H1 (cell line): ENCODE measurements at regions not wholly inside any gene's neighbourhood (a gene's known extent, or its start where the extent isn't known, plus 50 kb on each side); places are given as distances from the start of the nearest gene placed in this dataset.

ENCODE experiments used
- CTCF ChIA-PET: fragments of 300-600 bp; sonication (Branson Sonifier 250); formaldehyde crosslinking; loops from one replicate; lab custom pipeline; 2021; ENCODE audit not compliant: partially characterized antibody; lab: Charles Lee
- POLR2A ChIA-PET: fragments of 300-600 bp; sonication (Branson Sonifier 250); formaldehyde crosslinking; loops from one replicate; lab custom pipeline; 2021; ENCODE audit warnings: inconsistent platforms; ENCODE audit not compliant: partially characterized antibody; lab: Charles Lee
- DNase-seq, 2 experiments: peaks; one replicate each; pipeline versions ENCODE4 v3.0.0 to v3.0.0-alpha.2; 2010 to 2022; ENCODE audit warnings: low spot score in 2 of 2, low read depth in 1 of 2, mixed read lengths in 1 of 2
- FAIRE-seq: peaks from 2 replicates; lab custom pipeline; 2011; peaks lifted over from hg19 to GRCh38; lab: Jason Lieb, UNC
- H2AFZ ChIP-seq: 2 replicates; pipeline ENCODE4 v1.8.1; 2012; ENCODE audit warnings: low read length, inconsistent platforms
- H2AK5ac ChIP-seq: 2 replicates; pipeline ENCODE4 v1.6.1; 2013; ENCODE audit warnings: low read depth, low read length
- H2BK120ac ChIP-seq: replicated peaks from 2 replicates; pipeline ENCODE3; 2013; ENCODE audit warnings: low read depth, low read length, inconsistent platforms
- H2BK12ac ChIP-seq: 2 replicates; pipeline ENCODE4 v1.6.1; 2013; ENCODE audit warnings: low read depth, low read length
- H2BK15ac ChIP-seq: 2 replicates; pipeline ENCODE4 v1.6.1; 2013; ENCODE audit warnings: low read length
- H2BK20ac ChIP-seq: 2 replicates; pipeline ENCODE4 v1.6.1; 2013; ENCODE audit warnings: low read length
- H2BK5ac ChIP-seq: 2 replicates; pipeline ENCODE4 v1.6.1; 2013; ENCODE audit warnings: low read depth, low read length
- H3K14ac ChIP-seq: 2 replicates; pipeline ENCODE4 v1.6.1; 2013; ENCODE audit warnings: inconsistent platforms; ENCODE audit not compliant: insufficient read length
- H3K18ac ChIP-seq: 2 replicates; pipeline ENCODE4 v1.6.1; 2013; ENCODE audit warnings: low read length; ENCODE audit errors: extremely low read depth
- H3K23ac ChIP-seq: 2 replicates; pipeline ENCODE4 v1.6.1; 2013; ENCODE audit warnings: inconsistent platforms; ENCODE audit not compliant: insufficient read length
- H3K23me2 ChIP-seq: 2 replicates; pipeline ENCODE4 v1.6.1; 2013; ENCODE audit warnings: low read depth, low read length
- H3K27ac ChIP-seq: 2 replicates; pipeline ENCODE4 v1.6.1; 2011; ENCODE audit warnings: low read depth, low read length, inconsistent platforms
- H3K27me3 ChIP-seq, 4 experiments: replicated peaks in 1 of 4; 1 replicate in 1 of 4; 2 replicates in 3 of 4; pipeline versions ENCODE4 v1.6.1 to v1.8.1; 2011 to 2013; ENCODE audit warnings: low read length in 3 of 4, mild to moderate bottlenecking in 3 of 4, inconsistent platforms in 2 of 4, mixed read lengths in 2 of 4, moderate library complexity in 1 of 4; ENCODE audit not compliant: control insufficient read depth in 3 of 4, insufficient read depth in 3 of 4; ENCODE audit errors: extremely low read depth in 1 of 4
- H3K36me3 ChIP-seq, 4 experiments: 2 replicates each; pipeline versions ENCODE4 v1.6.1 to v1.8.1; 2011 to 2013; ENCODE audit warnings: mild to moderate bottlenecking in 4 of 4, low read length in 3 of 4, moderate library complexity in 2 of 4, control low read depth in 1 of 4, inconsistent platforms in 1 of 4; ENCODE audit not compliant: insufficient read depth in 4 of 4, control insufficient read depth in 2 of 4
- H3K4ac ChIP-seq: replicated peaks from 2 replicates; pipeline ENCODE3; 2013; ENCODE audit warnings: low read length, low read depth, mixed read lengths, inconsistent platforms; ENCODE audit not compliant: insufficient read length
- H3K4me1 ChIP-seq, 4 experiments: replicated peaks in 1 of 4; 1 replicate in 1 of 4; 2 replicates in 3 of 4; pipeline versions ENCODE4 v1.6.1 to v1.8.1; 2011 to 2013; ENCODE audit warnings: low read length in 3 of 4, inconsistent platforms in 2 of 4, mixed read lengths in 1 of 4; ENCODE audit not compliant: insufficient read depth in 4 of 4, control insufficient read depth in 3 of 4
- H3K4me2 ChIP-seq, 2 experiments: 2 replicates each; pipeline versions ENCODE4 v1.6.1 to v1.8.1; 2011 to 2013; ENCODE audit warnings: low read depth in 2 of 2, low read length in 2 of 2, control low read depth in 1 of 2, inconsistent platforms in 1 of 2, mild to moderate bottlenecking in 1 of 2; ENCODE audit not compliant: insufficient read depth in 1 of 2
- H3K4me3 ChIP-seq, 4 experiments: fragments of 200-600, 300-600 bp in 1 of 4; sonication (generic), shearing (Covaris generic), sonication (Bioruptor Twin) in 1 of 4; 2 replicates each; pipeline versions ENCODE4 v1.5.1 to v1.8.1; 2011 to 2016; ENCODE audit warnings: low read length in 4 of 4, low read depth in 3 of 4, control low read depth in 2 of 4, inconsistent platforms in 2 of 4, mild to moderate bottlenecking in 2 of 4, mixed read lengths in 1 of 4, moderate library complexity in 1 of 4; ENCODE audit not compliant: insufficient read depth in 2 of 4; ENCODE audit errors: extremely low read depth in 1 of 4
- H3K56ac ChIP-seq: replicated peaks from 2 replicates; pipeline ENCODE3; 2013; ENCODE audit warnings: low read depth, mild to moderate bottlenecking, mixed read lengths, low read length, inconsistent platforms; ENCODE audit not compliant: insufficient read length
- H3K79me1 ChIP-seq: 2 replicates; pipeline ENCODE4 v1.6.1; 2013; ENCODE audit warnings: low read depth, low read length, control low read depth
- H3K79me2 ChIP-seq, 2 experiments: 2 replicates each; pipeline versions ENCODE4 v1.6.1 to v1.8.1; 2012 to 2013; ENCODE audit warnings: low read length in 2 of 2, mild to moderate bottlenecking in 2 of 2, inconsistent platforms in 1 of 2; ENCODE audit not compliant: insufficient read depth in 2 of 2, control insufficient read depth in 1 of 2
- H3K9ac ChIP-seq, 4 experiments: replicated peaks in 1 of 4; 1 replicate in 1 of 4; 2 replicates in 3 of 4; pipeline versions ENCODE4 v1.6.1 to v1.8.1; 2011 to 2013; ENCODE audit warnings: low read depth in 3 of 4, low read length in 3 of 4, control low read depth in 2 of 4, mild to moderate bottlenecking in 2 of 4, moderate library complexity in 2 of 4, inconsistent platforms in 1 of 4; ENCODE audit errors: extremely low read depth in 1 of 4
- H3K9me3 ChIP-seq, 2 experiments: 2 replicates each; pipeline versions ENCODE4 v1.6.1 to v1.8.1; 2012 to 2013; ENCODE audit warnings: mild to moderate bottlenecking in 2 of 2, moderate library complexity in 2 of 2, control low read depth in 1 of 2, inconsistent platforms in 1 of 2, low read depth in 1 of 2, low read length in 1 of 2, mixed read lengths in 1 of 2; ENCODE audit not compliant: insufficient read depth in 2 of 2
- H4K20me1 ChIP-seq, 2 experiments: replicated peaks in 1 of 2; 2 replicates each; pipeline versions ENCODE3 to v1.8.1; 2011 to 2013; ENCODE audit warnings: inconsistent platforms in 2 of 2, low read length in 2 of 2, mild to moderate bottlenecking in 1 of 2; ENCODE audit not compliant: insufficient read depth in 2 of 2, control insufficient read depth in 1 of 2
- H4K5ac ChIP-seq: 2 replicates; pipeline ENCODE4 v1.6.1; 2013; ENCODE audit warnings: low read length, low read depth, mixed read lengths, inconsistent platforms; ENCODE audit not compliant: insufficient read length
- H4K8ac ChIP-seq: 2 replicates; pipeline ENCODE4 v1.8.0; 2013; ENCODE audit warnings: mild to moderate bottlenecking, moderate library complexity, low read length, inconsistent platforms; ENCODE audit not compliant: insufficient read depth; ENCODE audit errors: extremely low read depth
- H4K91ac ChIP-seq: replicated peaks from 2 replicates; pipeline ENCODE3; 2013; ENCODE audit warnings: low read length, mixed read lengths, inconsistent platforms; ENCODE audit not compliant: insufficient read length
- BACH1 ChIP-seq: IDR thresholded peaks from 2 replicates; pipeline ENCODE4 v1.6.1; 2012; ENCODE audit warnings: low read length, improper control_type of control experiment
- CREB1 ChIP-seq: IDR thresholded peaks from 2 replicates; pipeline ENCODE4 v1.6.1; 2012; ENCODE audit warnings: inconsistent platforms
- CTBP2 ChIP-seq: IDR thresholded peaks from 2 replicates; pipeline ENCODE4 v1.7.0; 2011; ENCODE audit warnings: borderline replicate concordance, mild to moderate bottlenecking, moderate library complexity, mixed read lengths, low read length; ENCODE audit not compliant: insufficient read depth, insufficient read length
- EGR1 ChIP-seq: IDR thresholded peaks from 2 replicates; pipeline ENCODE4 v1.6.1; 2011; ENCODE audit warnings: low read depth, low read length, borderline replicate concordance
- JUN ChIP-seq: IDR thresholded peaks from 2 replicates; pipeline ENCODE4 v1.6.1; 2011; ENCODE audit warnings: low read depth, mild to moderate bottlenecking, improper control_type of control experiment, low read length
- MAFK ChIP-seq: IDR thresholded peaks from 2 replicates; pipeline ENCODE4 v1.6.1; 2012; ENCODE audit warnings: low read depth, mild to moderate bottlenecking, improper control_type of control experiment, low read length
- PHF8 ChIP-seq: fragments of 200-600 bp; sonication (generic); conservative IDR thresholded peaks from 2 replicates; pipeline ENCODE4 v1.7.1; 2012; ENCODE audit warnings: low read depth, mild to moderate bottlenecking, inconsistent platforms, low read length, moderate library complexity
- POLR2A ChIP-seq, 2 experiments: IDR thresholded peaks; 1 replicate in 1 of 2; 2 replicates in 1 of 2; pipeline ENCODE4 v1.6.1; 2011; ENCODE audit warnings: low read depth in 2 of 2, low read length in 2 of 2, mild to moderate bottlenecking in 2 of 2; ENCODE audit errors: control extremely low read depth in 1 of 2
- SRF ChIP-seq: IDR thresholded peaks from 2 replicates; pipeline ENCODE4 v1.6.1; 2011; ENCODE audit warnings: mild to moderate bottlenecking, low read depth, low read length, moderate library complexity
- YY1 ChIP-seq: IDR thresholded peaks from 2 replicates; pipeline ENCODE4 v1.6.1; 2011; ENCODE audit warnings: low read depth, mild to moderate bottlenecking, low read length
- WGBS, 2 experiments: shearing (Covaris generic) in 1 of 2; methylation state at CpG; one replicate each; pipeline versions ENCODE4 v1.1.6 to v1.1.7; 2013 to 2015; ENCODE audit warnings: low lambda C conversion rate in 2 of 2, mixed read lengths in 2 of 2, inconsistent platforms in 1 of 2, low coverage in 1 of 2, missing lambda C conversion rate in 1 of 2; ENCODE audit not compliant: insufficient replicate concordance in 2 of 2, insufficient coverage in 1 of 2, insufficient read length in 1 of 2; ENCODE audit errors: extremely low coverage in 1 of 2, missing lambda C conversion rate in 1 of 2; 5-methylcytosine and 5-hydroxymethylcytosine counted together

- Histone ChIP-seq H3K23ac (no peak overlapping the region), H4K91ac (no peak overlapping the region), H3K9ac (no peak overlapping the region), H4K5ac (no peak overlapping the region), H4K20me1 (no peaks in the 10 kb centered on the region), H2BK120ac (no peak overlapping the region), H3K4me1 (no peaks in the 10 kb centered on the region), H3K4me3 (no peak overlapping the region), H2BK20ac (no peak overlapping the region), H3K14ac (no peak overlapping the region), H2BK12ac (no peak overlapping the region), H3K36me3 (no peaks in the 10 kb centered on the region), H3K23me2 (no peaks in the 10 kb centered on the region), H2BK15ac (no peak overlapping the region), H3K4me2 (no peak overlapping the region), H3K79me1 (no peaks in the 10 kb centered on the region), H3K18ac (no peak overlapping the region), H3K79me2 (no peaks in the 10 kb centered on the region), H3K27me3 (no peaks in the 10 kb centered on the region), H3K9me3 (no peaks in the 10 kb centered on the region), H2AK5ac (no peak overlapping the region), H2BK5ac (no peak overlapping the region), H3K27ac (no peak overlapping the region), H4K8ac (no peak overlapping the region), H2AFZ (no peak overlapping the region), H3K56ac (no peak overlapping the region), H3K4ac (no peak overlapping the region)
- ChIA-PET CTCF (interaction anchor here (0.6 to 1.8 kb wide), 5 partner anchors 10 to 48 kb away, joined by 3 to 10 read pairs (median 3); no protein-coding TSS in a partner anchor), POLR2A (no interaction called here)
- WGBS, 2 experiments = 98% methylated on average over 2 of the region's 2 CpGs; no CpG with 5 or more reads in 1 of the 2 experiments
- DNase-seq (no peak), FAIRE-seq (no peak)
- no peak for TF ChIP-seq EGR1
- no peak for TF ChIP-seq BACH1
- no peak for TF ChIP-seq SRF
- TF ChIP-seq CREB1 = no peak
- no peak for TF ChIP-seq MAFK
- no peak for TF ChIP-seq POLR2A (IDR thresholded peaks at IDR 0.05; ENCODE audit: control extremely low read depth in 1 of 2, low read depth in 2 of 2, low read length in 2 of 2)
- no peak for TF ChIP-seq YY1
- TF ChIP-seq PHF8 = no peak
- no peak for TF ChIP-seq JUN
- no peak for TF ChIP-seq CTBP2
These were observed 146.3 kb downstream of the TDRD15 start for GRCh38 chr2:21270083-21270491.
